ENCODE measurements at regions not wholly inside any gene's neighbourhood (a gene's known extent, or its start where the extent isn't known, plus 50 kb on each side); places are given as distances from the start of the nearest gene placed in this dataset.

DNA sequence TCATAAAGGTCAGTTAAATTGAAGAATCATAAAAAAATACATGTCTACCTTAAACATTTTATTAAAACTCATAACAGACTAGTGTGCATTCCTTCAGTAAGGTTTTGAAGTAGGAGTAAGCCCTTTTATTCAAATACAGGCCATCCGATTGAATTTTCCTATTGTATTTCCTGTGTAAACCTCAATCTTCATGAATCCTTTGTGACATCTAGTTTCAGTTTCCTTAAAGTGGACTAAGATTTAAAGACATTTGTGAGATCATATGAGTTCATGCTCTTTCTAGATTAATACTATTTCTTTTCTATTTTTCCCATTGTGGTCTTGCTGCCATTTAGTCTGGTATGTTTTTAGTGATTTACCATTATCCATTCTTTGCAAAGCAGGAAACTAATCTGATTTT, 644.7 kb upstream of the BOD1L1 start:
- DNase-seq (ENCODE audit: low spot score) = no peak
- TF ChIP-seq, protein P1, sequence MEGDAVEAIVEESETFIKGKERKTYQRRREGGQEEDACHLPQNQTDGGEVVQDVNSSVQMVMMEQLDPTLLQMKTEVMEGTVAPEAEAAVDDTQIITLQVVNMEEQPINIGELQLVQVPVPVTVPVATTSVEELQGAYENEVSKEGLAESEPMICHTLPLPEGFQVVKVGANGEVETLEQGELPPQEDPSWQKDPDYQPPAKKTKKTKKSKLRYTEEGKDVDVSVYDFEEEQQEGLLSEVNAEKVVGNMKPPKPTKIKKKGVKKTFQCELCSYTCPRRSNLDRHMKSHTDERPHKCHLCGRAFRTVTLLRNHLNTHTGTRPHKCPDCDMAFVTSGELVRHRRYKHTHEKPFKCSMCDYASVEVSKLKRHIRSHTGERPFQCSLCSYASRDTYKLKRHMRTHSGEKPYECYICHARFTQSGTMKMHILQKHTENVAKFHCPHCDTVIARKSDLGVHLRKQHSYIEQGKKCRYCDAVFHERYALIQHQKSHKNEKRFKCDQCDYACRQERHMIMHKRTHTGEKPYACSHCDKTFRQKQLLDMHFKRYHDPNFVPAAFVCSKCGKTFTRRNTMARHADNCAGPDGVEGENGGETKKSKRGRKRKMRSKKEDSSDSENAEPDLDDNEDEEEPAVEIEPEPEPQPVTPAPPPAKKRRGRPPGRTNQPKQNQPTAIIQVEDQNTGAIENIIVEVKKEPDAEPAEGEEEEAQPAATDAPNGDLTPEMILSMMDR (IDR thresholded peaks at IDR 0.05; ENCODE audit: extremely low read depth, missing control alignments) = no peak

DNA sequence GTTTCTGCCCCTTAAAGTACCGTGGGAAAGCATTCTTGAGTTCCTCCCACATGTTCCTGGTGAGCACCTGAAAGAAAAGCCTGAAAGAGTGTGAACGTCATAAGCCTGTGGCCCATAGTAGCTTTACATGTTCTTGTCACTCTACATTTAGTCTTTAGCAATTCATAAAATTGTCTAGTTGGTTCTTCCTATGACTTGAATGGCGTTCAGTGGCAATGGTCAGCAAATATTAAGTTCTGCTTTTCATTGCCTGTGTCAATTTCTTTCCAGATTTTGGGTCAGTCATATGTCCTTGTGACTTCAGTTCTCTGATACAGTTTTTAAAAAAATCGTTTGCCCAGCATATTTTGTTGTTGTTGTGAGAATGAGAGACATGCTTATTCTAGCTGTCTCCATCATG, 650.0 kb upstream of the BOD1L1 start:
- TF ChIP-seq, protein P1 (IDR thresholded peaks at IDR 0.05; ENCODE audit: extremely low read depth, missing control alignments) = no peak
- no peak for DNase-seq (ENCODE audit: low spot score)

- no peak for DNase-seq (ENCODE audit: low spot score)
- TF ChIP-seq, protein P1 (IDR thresholded peaks at IDR 0.05; ENCODE audit: extremely low read depth, missing control alignments) = no peak
Measured at GRCh38 chr4:14280567-14280966, 653.0 kb upstream of the BOD1L1 start.

- DNase-seq (ENCODE audit: low spot score) = no peak
- TF ChIP-seq, protein P1 (IDR thresholded peaks at IDR 0.05; ENCODE audit: extremely low read depth, missing control alignments) = no peak
Measured at GRCh38 chr4:14284578-14284977, 657.1 kb upstream of the BOD1L1 start.

GRCh38 chr4:14289708-14290107, 662.2 kb upstream of the BOD1L1 start:
- no peak for DNase-seq (ENCODE audit: low spot score)
- TF ChIP-seq, protein P1 (IDR thresholded peaks at IDR 0.05; ENCODE audit: extremely low read depth, missing control alignments) = no peak

- no peak for DNase-seq (ENCODE audit: low spot score)
- TF ChIP-seq, protein P1 (IDR thresholded peaks at IDR 0.05; ENCODE audit: extremely low read depth, missing control alignments) = no peak
Measured at GRCh38 chr4:14293582-14293981, 666.1 kb upstream of the BOD1L1 start.

DNA sequence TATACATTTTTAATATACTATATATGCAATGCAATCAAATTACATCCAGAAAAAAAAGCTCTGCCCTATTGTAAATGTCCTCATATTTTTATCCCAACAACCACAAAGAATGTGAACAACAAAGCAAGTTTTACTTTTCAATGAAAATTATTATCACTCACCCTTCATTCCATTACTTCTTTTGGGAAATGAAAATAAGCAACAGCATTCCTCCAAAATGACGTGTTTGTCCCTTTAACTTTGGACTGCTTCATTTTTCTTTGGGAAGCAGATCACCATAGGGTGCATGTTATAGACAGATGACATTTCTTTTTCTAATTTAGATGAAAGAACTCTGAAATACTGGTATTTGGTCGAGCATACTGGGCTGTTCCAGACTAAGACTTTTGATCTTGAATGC, 667.1 kb upstream of the BOD1L1 start:
- TF ChIP-seq, protein P1 (IDR thresholded peaks at IDR 0.05; ENCODE audit: extremely low read depth, missing control alignments) = no peak
- no peak for DNase-seq (ENCODE audit: low spot score)

Data from GM20000 (cell line).